ENCODE measurements at regions not wholly inside any gene's neighbourhood (a gene's known extent, or its start where the extent isn't known, plus 50 kb on each side); places are given as distances from the start of the nearest gene placed in this dataset.

- Histone ChIP-seq H4K20me1 (ENCODE audit: control insufficient read depth, insufficient read depth, insufficient read length) (no peaks in the 10 kb centered on the region), H4K8ac (replicated peaks; ENCODE audit: insufficient read length, low read depth, low read length) (no peak overlapping the region), H2AFZ (ENCODE audit: low read length) (no peak overlapping the region), H2AK5ac (ENCODE audit: insufficient read length, low read length) (no peak overlapping the region), H3K23ac (ENCODE audit: insufficient read length, low read depth, low read length) (no peak overlapping the region), H3T11ph (ENCODE audit: low read length) (no peak overlapping the region), H2BK15ac (ENCODE audit: low read depth, low read length) (no peak overlapping the region), H3K27me3 (ENCODE audit: insufficient read depth, low read length) (no peaks in the 10 kb centered on the region), H3K4ac (ENCODE audit: low read depth, low read length) (no peak overlapping the region), H4K91ac (ENCODE audit: insufficient read length, low read depth, low read length) (no peak overlapping the region), H3K4me2 (ENCODE audit: insufficient read depth, insufficient read length, low read length) (no peak overlapping the region), H2BK12ac (ENCODE audit: insufficient read length, low read depth, low read length) (no peak overlapping the region), H3K14ac (ENCODE audit: insufficient read depth, low read length) (no peak overlapping the region), H2BK120ac (ENCODE audit: low read depth, low read length, poor library complexity, severe bottlenecking) (no peak overlapping the region), H3K9me3 (ENCODE audit: control insufficient read depth, low read depth, low read length) (no peaks in the 10 kb centered on the region), H3K79me1 (ENCODE audit: insufficient read depth, low read depth, low read length, poor library complexity, severe bottlenecking) (no peaks in the 10 kb centered on the region), H3K4me1 (ENCODE audit: insufficient read depth, low read length) (no peaks in the 10 kb centered on the region; the same call in 1 of the 2 replicates), H4K5ac (ENCODE audit: insufficient read length, low read depth, low read length) (no peak overlapping the region), H3K56ac (ENCODE audit: insufficient read length, low read depth, low read length) (no peak overlapping the region), H3K79me2 (ENCODE audit: insufficient read depth, low read length) (no peaks in the 10 kb centered on the region), H2BK5ac (ENCODE audit: insufficient read length, low read length) (no peak overlapping the region), H3K23me2 (ENCODE audit: insufficient read length, low read depth, low read length, poor library complexity, severe bottlenecking) (no peaks in the 10 kb centered on the region), H3K18ac (ENCODE audit: insufficient read length, low read depth, low read length) (no peak overlapping the region), H3K9ac (ENCODE audit: extremely low read depth, insufficient read length, low read length) (no peak overlapping the region), H2BK20ac (ENCODE audit: low read depth, low read length, poor library complexity, severe bottlenecking) (no peak overlapping the region), H3K27ac (ENCODE audit: insufficient read length, low read depth, low read length) (no peak overlapping the region)
- no CpG with 5 or more reads among the region's 8 CpGs for WGBS (ENCODE audit: extremely low coverage, insufficient read length, low lambda C conversion rate)
- no peak for DNase-seq
- no peak overlapping the region; a peak in 1 of 7 replicates for H3K27ac Mint-ChIP-seq
- no peak for TF ChIP-seq CTCF (conservative IDR thresholded peaks at IDR 0.05)
- H3K36me3 Mint-ChIP-seq (ENCODE audit: insufficient read depth in 1 of 3, low read depth in 3 of 3) = no peaks in the 10 kb centered on the region; a peak in 1 of 7 replicates
- no peaks in the 10 kb centered on the region for H3K27me3 Mint-ChIP-seq (ENCODE audit: low read depth)
- H3K4me3 Mint-ChIP-seq = no peak overlapping the region
- peaks cover 0 to 3% of the 10 kb centered on the region in 2 experiments; a peak in 1 of 5 replicates for H3K9me3 Mint-ChIP-seq
- H3K4me1 Mint-ChIP-seq = peaks cover 0 to 5% of the 10 kb centered on the region in 2 experiments; a peak in 2 of 4 replicates
Observed at GRCh38 chr1:163661391-163661790, 339.6 kb downstream of the NUF2 start.
